ENCODE measurements at regions not wholly inside any gene's neighbourhood (a gene's known extent, or its start where the extent isn't known, plus 50 kb on each side); places are given as distances from the start of the nearest gene placed in this dataset.

DNA sequence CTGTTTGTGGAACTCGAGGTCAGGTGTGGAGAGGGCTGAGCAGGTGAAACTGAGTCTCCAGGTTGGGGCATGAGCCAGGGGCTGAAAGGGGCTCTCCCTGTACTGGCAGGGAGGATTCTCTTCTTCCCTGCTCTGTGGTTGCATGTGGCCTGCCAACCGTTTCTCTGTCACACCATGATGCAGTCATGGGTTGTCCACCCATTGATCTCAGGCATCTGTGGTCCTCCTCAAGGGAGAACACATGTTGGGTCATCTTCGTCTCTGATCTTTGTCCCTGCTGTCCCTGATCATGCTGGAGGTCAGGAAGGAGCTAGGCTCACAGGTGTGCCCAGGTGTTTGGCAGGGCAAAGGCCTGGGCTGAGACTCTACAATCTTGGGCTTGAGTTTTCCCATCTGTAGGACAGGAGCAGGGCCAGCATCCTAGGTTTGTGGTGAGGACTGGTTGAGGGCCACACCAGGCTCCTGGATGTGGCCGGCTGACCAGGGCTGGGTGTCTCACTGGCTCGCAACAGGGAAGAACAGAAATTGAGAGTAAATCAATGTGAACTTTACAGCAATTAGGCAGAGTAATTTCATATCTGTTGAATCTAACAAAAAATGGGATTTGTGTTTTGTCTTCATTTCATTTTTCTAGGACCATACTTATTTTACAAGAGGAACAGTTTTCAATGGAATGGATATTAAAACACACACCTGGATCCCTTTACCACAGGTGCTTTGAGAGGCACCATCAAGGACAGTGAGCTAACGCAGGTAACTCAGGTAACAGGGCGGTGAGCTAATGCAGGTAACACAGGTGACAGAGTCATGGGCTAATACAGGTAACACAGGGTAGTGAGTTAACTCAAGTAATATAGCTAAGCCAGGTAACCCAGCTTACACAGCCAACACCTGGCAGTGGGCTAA is 58.5 kb upstream of the IGFBP3 start:
- TF ChIP-seq, protein P1, sequence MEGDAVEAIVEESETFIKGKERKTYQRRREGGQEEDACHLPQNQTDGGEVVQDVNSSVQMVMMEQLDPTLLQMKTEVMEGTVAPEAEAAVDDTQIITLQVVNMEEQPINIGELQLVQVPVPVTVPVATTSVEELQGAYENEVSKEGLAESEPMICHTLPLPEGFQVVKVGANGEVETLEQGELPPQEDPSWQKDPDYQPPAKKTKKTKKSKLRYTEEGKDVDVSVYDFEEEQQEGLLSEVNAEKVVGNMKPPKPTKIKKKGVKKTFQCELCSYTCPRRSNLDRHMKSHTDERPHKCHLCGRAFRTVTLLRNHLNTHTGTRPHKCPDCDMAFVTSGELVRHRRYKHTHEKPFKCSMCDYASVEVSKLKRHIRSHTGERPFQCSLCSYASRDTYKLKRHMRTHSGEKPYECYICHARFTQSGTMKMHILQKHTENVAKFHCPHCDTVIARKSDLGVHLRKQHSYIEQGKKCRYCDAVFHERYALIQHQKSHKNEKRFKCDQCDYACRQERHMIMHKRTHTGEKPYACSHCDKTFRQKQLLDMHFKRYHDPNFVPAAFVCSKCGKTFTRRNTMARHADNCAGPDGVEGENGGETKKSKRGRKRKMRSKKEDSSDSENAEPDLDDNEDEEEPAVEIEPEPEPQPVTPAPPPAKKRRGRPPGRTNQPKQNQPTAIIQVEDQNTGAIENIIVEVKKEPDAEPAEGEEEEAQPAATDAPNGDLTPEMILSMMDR (IDR thresholded peaks at IDR 0.05; ENCODE audit: low read depth, low read length): no peak
- H3K4me3 ChIP-seq (ENCODE audit: low read depth, low read length): no peak overlapping the region

DNA sequence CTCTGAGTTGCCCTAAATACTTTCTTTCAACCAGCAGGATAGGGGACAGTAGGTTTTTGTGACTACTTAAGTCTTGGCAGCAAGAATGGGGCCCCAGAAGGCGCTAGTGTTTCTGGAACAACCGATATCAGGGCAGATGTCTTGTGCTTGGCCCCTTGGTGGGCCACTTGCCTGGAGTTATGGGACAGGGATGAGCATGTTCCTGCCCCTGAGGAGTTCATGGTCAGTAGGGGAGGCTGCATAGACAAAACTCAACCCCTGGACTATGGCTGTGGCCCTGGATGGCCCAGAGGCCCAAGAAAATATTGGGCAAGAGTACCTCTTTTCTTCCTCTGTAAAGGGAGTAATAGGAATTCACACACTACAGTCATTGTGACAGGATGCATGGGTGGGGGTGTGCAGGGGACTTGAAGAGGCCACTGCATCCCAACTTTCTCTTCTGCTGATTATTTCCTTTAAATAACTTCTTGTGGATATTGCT is 57.7 kb upstream of the IGFBP3 start:
- TF ChIP-seq, protein P1 (IDR thresholded peaks at IDR 0.05; ENCODE audit: low read depth, low read length): no peak
- peak overlapping the region; percentile 13 for H3K4me3 ChIP-seq (ENCODE audit: low read depth, low read length)

DNA sequence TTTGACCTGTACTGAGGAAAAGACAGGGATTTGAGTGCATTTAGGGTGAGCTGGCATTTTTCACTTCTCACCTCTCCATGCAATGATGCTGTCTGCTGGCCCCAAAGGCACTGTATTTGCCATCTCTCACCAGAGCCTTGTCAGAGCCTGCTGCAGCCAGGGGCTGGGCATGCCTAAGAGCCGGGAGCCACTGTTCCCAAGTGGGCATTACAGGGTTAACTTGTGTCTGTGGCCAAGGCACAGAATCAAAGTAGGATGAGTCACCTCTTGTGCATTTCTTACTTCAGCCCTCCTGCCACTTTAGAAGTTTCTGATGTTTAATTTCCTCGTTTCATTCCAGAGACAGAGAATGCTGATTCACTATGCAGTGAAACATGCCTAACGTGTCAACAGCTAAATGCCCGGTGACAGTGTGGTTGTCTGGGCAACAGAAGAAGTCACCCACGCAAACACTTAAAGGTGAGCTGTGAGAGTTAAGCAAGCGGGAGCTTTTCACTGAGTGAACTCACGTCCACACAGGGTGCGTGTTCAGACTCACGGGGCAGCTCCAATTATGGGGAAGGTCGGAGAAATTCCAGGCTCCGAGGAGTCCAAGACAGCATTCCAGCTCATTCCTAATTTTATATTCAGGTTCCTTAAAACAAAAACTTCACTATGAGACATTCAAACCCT is 57.1 kb upstream of the IGFBP3 start:
- TF ChIP-seq, protein P1 (IDR thresholded peaks at IDR 0.05; ENCODE audit: low read depth, low read length): no peak
- H3K4me3 ChIP-seq (ENCODE audit: low read depth, low read length): peak overlapping the region; percentile 13

DNA sequence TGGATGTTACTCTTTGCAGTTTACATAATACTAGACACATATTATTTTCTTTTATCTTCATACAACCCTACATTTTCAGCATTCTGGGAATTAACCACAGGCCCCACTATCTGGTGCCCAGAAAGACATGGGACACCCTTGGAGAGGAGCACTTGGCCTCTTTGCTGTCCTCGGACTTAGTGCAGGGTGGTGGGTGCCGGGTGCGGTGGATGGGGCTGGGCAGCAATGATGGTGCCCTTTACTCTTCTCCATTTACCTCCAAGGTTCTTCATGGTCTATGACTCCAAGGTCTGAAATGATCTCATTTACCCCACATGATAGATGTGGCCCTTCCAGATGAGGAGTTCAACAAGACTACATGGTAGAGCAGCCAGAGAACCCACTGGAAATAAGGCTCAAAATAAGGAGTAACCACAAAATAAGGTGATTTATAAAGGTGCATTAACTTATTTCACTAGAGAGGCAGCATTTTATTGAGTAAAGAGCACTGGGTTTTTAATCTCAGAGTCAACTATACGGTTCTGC is 56.2 kb upstream of the IGFBP3 start:
- TF ChIP-seq, protein P1 (IDR thresholded peaks at IDR 0.05; ENCODE audit: low read depth, low read length): no peak
- no peak overlapping the region for H3K4me3 ChIP-seq (ENCODE audit: low read depth, low read length)

DNA sequence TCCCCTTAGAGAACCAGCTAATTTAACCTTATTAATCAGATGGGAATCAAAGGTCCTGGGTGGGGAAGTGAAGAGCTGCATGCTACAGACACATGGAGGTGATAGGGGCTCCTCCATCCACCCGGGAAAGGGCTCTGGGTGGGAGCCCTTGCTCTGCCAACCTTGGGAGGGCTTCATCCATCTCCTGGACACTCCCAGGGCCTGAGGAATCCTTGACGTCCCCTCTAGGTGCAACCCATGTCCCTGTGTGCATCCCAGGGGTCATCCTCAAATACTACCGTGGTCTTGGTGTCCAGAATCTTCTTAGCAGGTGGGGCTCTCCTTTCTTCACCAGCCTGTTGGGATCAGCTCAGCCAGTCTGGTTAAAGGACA is 55.4 kb upstream of the IGFBP3 start:
- TF ChIP-seq, protein P1 (IDR thresholded peaks at IDR 0.05; ENCODE audit: low read depth, low read length): no peak
- no peak overlapping the region for H3K4me3 ChIP-seq (ENCODE audit: low read depth, low read length)

DNA sequence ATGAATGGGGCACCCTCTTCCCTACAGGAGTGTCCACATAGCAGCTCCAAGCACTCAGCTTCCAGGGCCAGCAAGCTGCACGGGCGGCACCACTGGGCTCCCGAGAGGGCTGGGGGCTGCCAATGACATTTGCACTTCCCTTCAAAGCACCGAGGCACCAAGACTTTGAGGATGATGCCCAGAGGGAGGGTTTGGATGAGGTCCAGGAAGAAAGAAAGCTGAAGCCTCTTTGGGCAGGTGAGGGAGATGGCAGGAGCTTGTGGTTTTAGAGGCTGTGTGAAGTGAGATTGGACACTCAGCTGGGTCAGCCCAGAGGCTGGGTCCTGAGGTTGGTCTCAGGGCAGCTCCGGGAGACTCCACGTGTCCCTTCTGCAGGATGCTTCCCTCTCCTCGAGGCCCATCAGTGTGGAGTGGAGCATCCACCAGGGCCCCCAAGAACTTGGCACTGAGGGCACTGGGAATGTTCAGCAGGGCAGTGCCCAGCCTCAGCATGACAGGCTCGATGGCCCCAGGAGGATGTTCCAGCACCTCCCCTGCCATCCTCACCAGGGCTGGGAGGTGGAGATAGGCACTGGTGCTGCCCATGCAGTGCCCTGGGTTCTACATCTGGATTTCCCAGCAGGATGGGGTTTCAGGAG is 54.9 kb upstream of the IGFBP3 start:
- H3K4me3 ChIP-seq (ENCODE audit: low read depth, low read length): no peak overlapping the region
- TF ChIP-seq, protein P1 (IDR thresholded peaks at IDR 0.05; ENCODE audit: low read depth, low read length): no peak

Data from WI38 (cell line).